Left ventricle myocardium inferior (tissue), 1 donor: ENCODE measurements at regions not wholly inside any gene's neighbourhood (a gene's known extent, or its start where the extent isn't known, plus 50 kb on each side); places are given as distances from the start of the nearest gene placed in this dataset.

Source experiments
- DNase-seq: peaks from one replicate; pipeline ENCODE4 v3.0.0-alpha.2; 2020
- H3K27ac ChIP-seq: fragments of 200-600 bp; replicated peaks from 2 replicates; pipeline ENCODE4 v1.8.0; 2021
- H3K27me3 ChIP-seq: fragments of 200-600 bp; 2 replicates; pipeline ENCODE4 v1.8.0; 2021; ENCODE audit warnings: low read depth
- H3K36me3 ChIP-seq: fragments of 200-600 bp; 2 replicates; pipeline ENCODE4 v1.8.0; 2021
- H3K4me1 ChIP-seq: fragments of 200-600 bp; 2 replicates; pipeline ENCODE4 v1.8.0; 2021
- H3K4me3 ChIP-seq: fragments of 200-600 bp; 2 replicates; pipeline ENCODE4 v1.8.0; 2021; ENCODE audit warnings: mild to moderate bottlenecking, moderate library complexity
- H3K9me3 ChIP-seq: fragments of 200-600 bp; replicated peaks from 2 replicates; pipeline ENCODE4 v1.8.0; 2021
- CTCF ChIP-seq: fragments of 200-600 bp; IDR thresholded peaks from 2 replicates; pipeline ENCODE4 v1.8.0; 2021; ENCODE audit warnings: antibody characterized with exemption, mild to moderate bottlenecking, borderline replicate concordance
- intact Hi-C: fragments of 100-400 bp; cut with micrococcal nuclease; formaldehyde crosslinking; loops from one replicate; pipeline ENCODE4 v1.11.0; 2022
- donor health status: DM: no; HTN: yes; CAD: no; lungs with severe emphysema.

DNA sequence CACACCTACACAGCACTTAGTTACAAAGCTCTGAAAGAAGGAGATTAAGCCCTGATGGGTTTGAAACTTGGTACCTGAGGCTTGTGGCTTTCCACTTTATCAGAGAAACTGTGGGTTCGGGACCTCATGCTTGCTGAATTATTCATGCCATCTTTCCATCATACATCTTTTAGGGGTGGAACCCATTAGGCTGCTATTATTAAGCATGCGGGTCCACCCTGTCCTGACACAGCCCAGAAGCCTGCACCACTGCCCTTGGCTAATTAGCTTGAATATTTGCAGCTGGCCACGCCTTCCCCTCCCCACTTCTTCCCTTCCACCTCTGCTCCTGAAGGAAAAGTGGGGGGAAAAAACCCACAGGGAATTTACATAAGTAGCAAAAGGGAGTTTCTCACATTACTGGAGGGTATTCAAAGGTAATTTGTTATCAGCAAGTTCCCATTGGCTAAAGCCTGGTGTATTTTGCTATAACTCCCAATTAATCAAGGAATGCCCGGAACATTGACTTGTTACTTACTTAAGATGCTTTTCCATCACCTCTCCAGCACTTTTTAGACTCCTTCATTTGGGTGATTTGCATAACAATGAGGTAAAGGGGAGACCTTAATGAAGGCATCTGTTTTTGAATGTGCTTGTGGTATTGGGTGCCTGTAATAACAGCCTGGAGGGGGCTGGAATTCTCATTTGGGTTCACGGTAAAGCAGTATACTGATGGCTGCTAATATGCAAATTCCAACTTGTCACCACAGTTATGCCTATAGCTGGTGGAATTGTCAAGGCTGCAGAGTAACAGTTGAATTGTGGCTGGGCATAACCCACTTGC is 231.7 kb upstream of the GATB start:
- intact Hi-C loops: no loop called here
- no peak overlapping the region for H3K4me3 ChIP-seq
- no peaks in the 10 kb centered on the region for H3K9me3 ChIP-seq
- no peak for TF ChIP-seq CTCF
- H3K36me3 ChIP-seq: no peaks in the 10 kb centered on the region
- H3K27me3 ChIP-seq: no peaks in the 10 kb centered on the region
- peak overlapping the region; percentile 60 for H3K27ac ChIP-seq
- DNase-seq: no peak
- H3K4me1 ChIP-seq: peaks cover 21% of the 10 kb centered on the region

- intact Hi-C loops: no loop called here
- Histone ChIP-seq H3K27me3 (no peaks in the 10 kb centered on the region), H3K27ac (peak overlapping the region; percentile 60), H3K4me1 (peaks cover 21% of the 10 kb centered on the region), H3K4me3 (no peak overlapping the region), H3K9me3 (no peaks in the 10 kb centered on the region), H3K36me3 (no peaks in the 10 kb centered on the region)
- no peak for DNase-seq
- TF ChIP-seq CTCF: no peak
These were observed 231.0 kb upstream of the GATB start for GRCh38 chr4:151991884-151992167.

DNA sequence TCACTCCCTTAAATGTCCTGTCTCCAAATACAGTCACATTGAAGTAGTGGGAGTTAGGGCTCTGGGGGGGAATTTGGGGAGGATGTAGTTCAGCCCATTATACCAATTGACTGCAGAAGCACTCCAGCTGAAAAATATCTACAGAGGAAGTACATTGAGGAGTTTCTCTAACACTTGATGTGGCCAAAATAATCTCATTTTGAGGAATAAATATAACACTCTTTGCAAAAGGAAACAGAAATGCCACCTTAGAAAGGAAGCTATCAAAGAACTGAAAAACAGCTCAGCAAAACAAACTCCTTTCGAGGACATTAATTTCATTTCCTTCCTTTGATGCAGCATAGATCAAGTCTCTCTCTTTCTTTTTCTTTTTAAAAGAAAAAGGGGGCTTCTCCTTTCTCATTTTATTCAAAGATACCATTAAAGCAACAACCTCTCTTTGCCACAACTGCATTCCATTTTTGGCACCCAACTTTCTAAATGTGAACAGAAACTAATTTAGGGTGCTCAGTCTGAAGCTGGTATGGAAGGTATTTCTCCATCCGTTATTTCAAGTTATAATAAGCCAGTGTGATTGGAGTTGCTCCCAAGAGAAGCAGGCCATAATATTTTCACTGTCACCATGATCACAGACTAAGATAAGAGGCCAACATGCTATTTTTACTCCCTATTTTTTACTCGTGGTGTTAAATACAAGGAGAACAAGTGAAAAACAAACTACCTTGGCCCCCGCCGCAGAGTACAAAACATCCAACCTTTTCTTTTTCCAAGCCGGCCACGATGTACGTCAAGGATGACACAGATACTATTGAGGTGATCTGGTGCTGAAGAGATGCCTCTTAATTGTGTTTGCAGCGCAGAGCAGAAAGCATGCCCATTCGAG is 230.4 kb upstream of the GATB start:
- H3K9me3 ChIP-seq: no peaks in the 10 kb centered on the region
- H3K27ac ChIP-seq: peak overlapping the region; percentile 60
- intact Hi-C loops: no loop called here
- H3K4me1 ChIP-seq: peaks cover 21% of the 10 kb centered on the region
- no peak for DNase-seq
- no peaks in the 10 kb centered on the region for H3K36me3 ChIP-seq
- no peak for TF ChIP-seq CTCF
- H3K27me3 ChIP-seq: no peaks in the 10 kb centered on the region
- no peak overlapping the region for H3K4me3 ChIP-seq

GRCh38 chr4:151990201-151990600 is 229.4 kb upstream of the GATB start:
- no peaks in the 10 kb centered on the region for H3K27me3 ChIP-seq
- no peak for DNase-seq
- intact Hi-C loops: no loop called here
- no peak overlapping the region for H3K27ac ChIP-seq
- H3K9me3 ChIP-seq: no peaks in the 10 kb centered on the region
- TF ChIP-seq CTCF: no peak
- H3K36me3 ChIP-seq: no peaks in the 10 kb centered on the region
- no peak overlapping the region for H3K4me3 ChIP-seq
- H3K4me1 ChIP-seq: peaks cover 21% of the 10 kb centered on the region

DNA sequence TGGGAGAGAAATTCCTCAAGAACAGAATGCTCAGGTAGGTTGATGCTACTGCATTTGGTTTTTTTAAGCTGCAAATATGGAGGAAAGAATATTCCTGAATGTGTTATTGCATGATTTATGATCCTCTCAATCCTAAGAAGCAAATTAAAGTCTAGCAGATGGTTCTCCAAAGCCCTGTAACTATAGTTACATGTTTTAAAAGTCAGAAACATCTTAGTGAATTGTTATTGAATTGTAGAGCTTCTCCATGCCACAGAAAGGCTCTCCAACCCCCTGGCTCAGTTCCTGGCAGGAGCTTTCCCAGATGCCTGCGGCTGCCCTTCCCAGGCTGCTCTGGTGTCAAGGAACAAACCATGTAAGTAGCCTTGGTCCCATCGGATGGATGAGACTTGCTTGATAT is 227.8 kb upstream of the GATB start:
- intact Hi-C loops: no loop called here
- no peak overlapping the region for H3K27ac ChIP-seq
- TF ChIP-seq CTCF: no peak
- no peak overlapping the region for H3K4me3 ChIP-seq
- no peaks in the 10 kb centered on the region for H3K9me3 ChIP-seq
- H3K27me3 ChIP-seq: no peaks in the 10 kb centered on the region
- peaks cover 27% of the 10 kb centered on the region for H3K4me1 ChIP-seq
- no peaks in the 10 kb centered on the region for H3K36me3 ChIP-seq
- no peak for DNase-seq
